Stimulated activated CD4-positive, alpha-beta T cell treated with anti-CD3 and anti-CD28 coated beads, Interleukin-4, amount 100 ng/mL, for 1 hour (primary cell): ENCODE measurements at regions not wholly inside any gene's neighbourhood (a gene's known extent, or its start where the extent isn't known, plus 50 kb on each side); places are given as distances from the start of the nearest gene placed in this dataset.

Source experiments
- DNase-seq: peaks from one replicate; pipeline ENCODE4 v3.0.0-alpha.2; 2020

DNA sequence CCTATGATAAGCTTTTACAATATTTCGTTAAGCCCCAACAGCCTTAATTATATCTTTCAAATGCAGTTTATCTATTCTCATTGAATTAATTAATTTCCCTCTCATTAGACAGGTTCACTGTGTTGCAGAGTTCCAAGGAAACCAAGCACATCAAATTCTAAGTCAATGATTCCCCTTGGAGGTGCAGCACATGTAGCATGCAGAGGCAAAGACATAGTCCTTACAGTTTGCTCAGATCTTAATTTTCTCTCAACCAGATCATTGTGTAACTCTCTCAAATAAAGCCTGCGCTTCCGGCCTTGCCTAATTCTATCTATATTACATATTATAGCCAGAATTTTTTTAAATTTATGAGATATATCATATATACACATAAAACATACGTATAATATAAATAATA is 205.4 kb downstream of the GRIA2 start:
- no peak for DNase-seq

DNA sequence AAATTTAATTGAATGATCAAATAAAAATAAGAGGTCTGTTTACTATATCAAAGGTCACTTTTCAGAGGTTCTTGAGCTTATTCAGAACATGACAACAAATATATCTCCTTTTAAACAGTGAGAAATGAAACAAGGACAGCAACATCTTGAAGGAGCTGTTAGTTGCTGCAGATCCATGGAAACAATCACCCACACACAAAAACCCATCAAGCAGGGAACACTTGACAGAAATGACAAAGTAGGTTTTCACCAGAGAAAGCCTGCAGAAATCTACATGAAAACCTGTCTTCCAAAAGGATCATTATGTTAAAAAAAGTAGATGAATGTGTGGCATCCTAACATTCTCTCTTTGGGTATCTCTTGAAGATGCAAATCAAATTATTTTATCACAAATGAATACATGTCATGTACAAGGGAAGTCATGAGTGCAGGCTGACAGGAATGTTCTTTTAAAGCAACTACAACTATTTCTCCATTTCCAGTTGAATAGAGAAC is 203.0 kb downstream of the GRIA2 start:
- no peak for DNase-seq

DNA sequence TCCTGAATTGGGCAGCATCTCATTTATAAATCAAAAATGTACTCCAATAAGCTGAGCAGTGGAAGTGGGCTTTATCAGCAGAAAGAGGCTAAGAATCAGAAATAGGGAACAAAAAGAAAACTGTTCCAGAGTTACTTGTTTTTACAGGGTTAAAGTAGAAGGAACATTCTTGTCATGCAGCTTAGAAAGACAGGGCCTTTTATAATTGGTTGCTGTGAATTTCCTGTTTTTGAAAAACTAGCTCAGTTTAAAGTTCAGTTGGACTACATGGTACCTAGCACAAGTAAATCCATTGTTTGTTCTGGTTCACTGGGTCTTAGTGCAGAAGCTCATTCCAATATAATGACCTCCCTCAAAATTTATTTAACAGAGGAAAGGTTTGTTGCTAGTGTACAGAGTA is 200.8 kb downstream of the GRIA2 start:
- no peak for DNase-seq
